Activated CD4-positive, alpha-beta T cell treated with anti-CD3 and anti-CD28 coated beads, Interleukin-2, amount 10 ng/mL, durations not matched to agents 24 days and 14 days (primary cell): ENCODE measurements at regions not wholly inside any gene's neighbourhood (a gene's known extent, or its start where the extent isn't known, plus 50 kb on each side); places are given as distances from the start of the nearest gene placed in this dataset.
"Not testable (repeated sequence)": the region's sequence is repeated elsewhere in the genome, so short reads cannot be mapped to it uniquely, and the experiment has no call there.

Source experiments
- DNase-seq: peaks from one replicate; pipeline ENCODE4 v3.0.0; 2022
- H3K27ac Mint-ChIP-seq: one replicate; pipeline ENCODE4 v1.8.0; 2022; ENCODE audit warnings: mild to moderate bottlenecking, mixed read lengths
- H3K27me3 Mint-ChIP-seq: one replicate; pipeline ENCODE4 v1.8.0; 2022; ENCODE audit warnings: mixed read lengths
- H3K36me3 Mint-ChIP-seq: one replicate; pipeline ENCODE4 v1.8.0; 2022; ENCODE audit warnings: low read depth, mild to moderate bottlenecking, mixed read lengths
- H3K4me1 Mint-ChIP-seq: one replicate; pipeline ENCODE4 v1.8.0; 2021; ENCODE audit warnings: mixed read lengths
- H3K4me3 Mint-ChIP-seq: one replicate; pipeline ENCODE4 v1.8.0; 2022; ENCODE audit warnings: mild to moderate bottlenecking, moderate library complexity, mixed read lengths
- H3K9me3 Mint-ChIP-seq: one replicate; pipeline ENCODE4 v1.8.0; 2021; ENCODE audit warnings: mixed read lengths
- intact Hi-C: fragments of 100-400 bp; cut with micrococcal nuclease; formaldehyde crosslinking; loops from one replicate; pipeline ENCODE4 v1.15.1; 2023

GRCh38 chr11:80261776-80262175, 820.9 kb upstream of the TENM4 start:
- H3K4me3 Mint-ChIP-seq = no peak overlapping the region
- H3K36me3 Mint-ChIP-seq = no peaks in the 10 kb centered on the region
- no peak overlapping the region for H3K27ac Mint-ChIP-seq
- peaks cover 7% of the 10 kb centered on the region for H3K9me3 Mint-ChIP-seq
- DNase-seq = no peak
- intact Hi-C loops = no loop called here
- H3K27me3 Mint-ChIP-seq = no peaks in the 10 kb centered on the region
- no peaks in the 10 kb centered on the region for H3K4me1 Mint-ChIP-seq

- H3K4me1 Mint-ChIP-seq, DNase-seq, H3K9me3 Mint-ChIP-seq, H3K27me3 Mint-ChIP-seq, H3K27ac Mint-ChIP-seq, H3K4me3 Mint-ChIP-seq, H3K36me3 Mint-ChIP-seq, intact Hi-C loops: not testable (repeated sequence)
Measured at GRCh38 chr11:80257319-80258015, 816.6 kb upstream of the TENM4 start.

- Mint-ChIP-seq H3K4me3 (no peak overlapping the region), H3K9me3 (peaks cover 5% of the 10 kb centered on the region), H3K27me3 (no peaks in the 10 kb centered on the region), H3K36me3 (no peaks in the 10 kb centered on the region), H3K27ac (no peak overlapping the region), H3K4me1 (no peaks in the 10 kb centered on the region)
- DNase-seq = no peak
- intact Hi-C loops = no loop called here
Measured at GRCh38 chr11:80255021-80255420, 814.2 kb upstream of the TENM4 start.

GRCh38 chr11:80241766-80242165, 800.9 kb upstream of the TENM4 start:
- Mint-ChIP-seq H3K27ac (no peak overlapping the region), H3K4me3 (no peak overlapping the region), H3K9me3 (peaks cover 11% of the 10 kb centered on the region), H3K4me1 (no peaks in the 10 kb centered on the region), H3K36me3 (no peaks in the 10 kb centered on the region), H3K27me3 (no peaks in the 10 kb centered on the region)
- intact Hi-C loops = no loop called here
- no peak for DNase-seq

- H3K4me3 Mint-ChIP-seq = no peak overlapping the region
- intact Hi-C loops = no loop called here
- no peaks in the 10 kb centered on the region for H3K4me1 Mint-ChIP-seq
- no peak overlapping the region for H3K27ac Mint-ChIP-seq
- H3K9me3 Mint-ChIP-seq = peaks cover 10% of the 10 kb centered on the region
- H3K27me3 Mint-ChIP-seq = no peaks in the 10 kb centered on the region
- H3K36me3 Mint-ChIP-seq = no peaks in the 10 kb centered on the region
- DNase-seq = no peak
Measured at GRCh38 chr11:80240245-80240644, 799.4 kb upstream of the TENM4 start.

- DNase-seq = no peak
- H3K4me1 Mint-ChIP-seq = no peaks in the 10 kb centered on the region
- H3K36me3 Mint-ChIP-seq = no peaks in the 10 kb centered on the region
- H3K27ac Mint-ChIP-seq = no peak overlapping the region
- no peak overlapping the region for H3K4me3 Mint-ChIP-seq
- H3K9me3 Mint-ChIP-seq = peaks cover 8% of the 10 kb centered on the region
- intact Hi-C loops = no loop called here
- H3K27me3 Mint-ChIP-seq = no peaks in the 10 kb centered on the region
Measured at GRCh38 chr11:80239217-80239616, 798.4 kb upstream of the TENM4 start.

- intact Hi-C loops = no loop called here
- H3K9me3 Mint-ChIP-seq = peaks cover 9% of the 10 kb centered on the region
- DNase-seq = no peak
- H3K4me3 Mint-ChIP-seq = no peak overlapping the region
- H3K36me3 Mint-ChIP-seq = no peaks in the 10 kb centered on the region
- H3K4me1 Mint-ChIP-seq = no peaks in the 10 kb centered on the region
- H3K27me3 Mint-ChIP-seq = no peaks in the 10 kb centered on the region
- no peak overlapping the region for H3K27ac Mint-ChIP-seq
Measured at GRCh38 chr11:80227915-80228314, 787.1 kb upstream of the TENM4 start.

GRCh38 chr11:80214413-80214812, 773.6 kb upstream of the TENM4 start:
- Mint-ChIP-seq H3K27ac (no peak overlapping the region), H3K36me3 (no peaks in the 10 kb centered on the region), H3K4me1 (no peaks in the 10 kb centered on the region), H3K4me3 (no peak overlapping the region), H3K27me3 (no peaks in the 10 kb centered on the region), H3K9me3 (peaks cover 4% of the 10 kb centered on the region)
- no peak for DNase-seq
- intact Hi-C loops = no loop called here

- Mint-ChIP-seq H3K9me3 (peaks cover 4% of the 10 kb centered on the region), H3K4me1 (no peaks in the 10 kb centered on the region), H3K27ac (no peak overlapping the region), H3K27me3 (no peaks in the 10 kb centered on the region), H3K36me3 (no peaks in the 10 kb centered on the region), H3K4me3 (no peak overlapping the region)
- intact Hi-C loops = no loop called here
- no peak for DNase-seq
Measured at GRCh38 chr11:80211673-80212072, 770.8 kb upstream of the TENM4 start.

GRCh38 chr11:80204021-80204420, 763.2 kb upstream of the TENM4 start:
- Mint-ChIP-seq H3K9me3 (peaks cover 5% of the 10 kb centered on the region), H3K36me3 (no peaks in the 10 kb centered on the region), H3K4me1 (no peaks in the 10 kb centered on the region), H3K27ac (no peak overlapping the region), H3K4me3 (no peak overlapping the region), H3K27me3 (no peaks in the 10 kb centered on the region)
- intact Hi-C loops = no loop called here
- no peak for DNase-seq

- Mint-ChIP-seq H3K4me3 (no peak overlapping the region), H3K9me3 (no peaks in the 10 kb centered on the region), H3K36me3 (no peaks in the 10 kb centered on the region), H3K27me3 (no peaks in the 10 kb centered on the region), H3K27ac (no peak overlapping the region), H3K4me1 (no peaks in the 10 kb centered on the region)
- DNase-seq = no peak
- intact Hi-C loops = no loop called here
Measured at GRCh38 chr11:80196932-80197554, 756.2 kb upstream of the TENM4 start.

- no peak for DNase-seq
- intact Hi-C loops = no loop called here
- Mint-ChIP-seq H3K4me1 (no peaks in the 10 kb centered on the region), H3K9me3 (no peaks in the 10 kb centered on the region), H3K27ac (no peak overlapping the region), H3K27me3 (no peaks in the 10 kb centered on the region), H3K36me3 (no peaks in the 10 kb centered on the region), H3K4me3 (no peak overlapping the region)
Measured at GRCh38 chr11:80196041-80196440, 755.2 kb upstream of the TENM4 start.

- no peaks in the 10 kb centered on the region for H3K4me1 Mint-ChIP-seq
- no peaks in the 10 kb centered on the region for H3K27me3 Mint-ChIP-seq
- no peak overlapping the region for H3K27ac Mint-ChIP-seq
- no peaks in the 10 kb centered on the region for H3K9me3 Mint-ChIP-seq
- no peak overlapping the region for H3K4me3 Mint-ChIP-seq
- no peak for DNase-seq
- H3K36me3 Mint-ChIP-seq = no peaks in the 10 kb centered on the region
- intact Hi-C loops = no loop called here
Measured at GRCh38 chr11:80194625-80195024, 753.8 kb upstream of the TENM4 start.

- no peak for DNase-seq
- Mint-ChIP-seq H3K27ac (no peak overlapping the region), H3K9me3 (no peaks in the 10 kb centered on the region), H3K4me1 (no peaks in the 10 kb centered on the region), H3K4me3 (no peak overlapping the region), H3K36me3 (no peaks in the 10 kb centered on the region), H3K27me3 (no peaks in the 10 kb centered on the region)
- intact Hi-C loops = no loop called here
Measured at GRCh38 chr11:80194016-80194415, 753.2 kb upstream of the TENM4 start.

GRCh38 chr11:80188076-80188627, 747.3 kb upstream of the TENM4 start:
- Mint-ChIP-seq H3K36me3 (no peaks in the 10 kb centered on the region), H3K4me3 (no peak overlapping the region), H3K4me1 (no peaks in the 10 kb centered on the region), H3K27me3 (no peaks in the 10 kb centered on the region), H3K9me3 (no peaks in the 10 kb centered on the region), H3K27ac (no peak overlapping the region)
- no peak for DNase-seq
- intact Hi-C loops = no loop called here
